GM21737 (cell line): ENCODE measurements at regions not wholly inside any gene's neighbourhood (a gene's known extent, or its start where the extent isn't known, plus 50 kb on each side); places are given as distances from the start of the nearest gene placed in this dataset.

Source experiments
- ATAC-seq: cut with Tn5 transposase; IDR thresholded peaks from one replicate; pipeline ENCODE4 v1.9.1; 2021; ENCODE audit warnings: mild to moderate bottlenecking, moderate library complexity; ENCODE audit not compliant: unreplicated experiment

GRCh38 chr6:40726853-40727252 is 139.7 kb upstream of the LRFN2 start:
- ATAC-seq = no peak

DNA sequence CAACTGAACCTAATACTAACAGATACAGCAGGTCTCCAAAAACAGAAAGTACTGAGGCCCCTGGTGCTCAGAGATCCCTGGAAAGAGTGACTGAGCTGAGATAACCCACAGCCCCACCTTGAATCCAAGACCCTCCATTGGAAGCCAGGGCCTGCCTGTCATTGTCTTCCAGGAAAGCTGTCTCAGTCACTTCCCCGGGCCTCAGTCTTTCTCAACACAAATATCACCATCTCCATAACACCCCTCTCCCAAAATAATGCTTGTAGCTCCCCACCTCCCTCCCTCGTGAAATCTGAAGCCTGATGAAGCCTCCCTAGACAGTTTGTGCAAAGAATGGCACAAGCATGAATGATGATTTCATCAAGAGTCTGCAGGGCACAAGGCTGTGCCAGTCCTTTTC is 138.2 kb upstream of the LRFN2 start:
- ATAC-seq = no peak

DNA sequence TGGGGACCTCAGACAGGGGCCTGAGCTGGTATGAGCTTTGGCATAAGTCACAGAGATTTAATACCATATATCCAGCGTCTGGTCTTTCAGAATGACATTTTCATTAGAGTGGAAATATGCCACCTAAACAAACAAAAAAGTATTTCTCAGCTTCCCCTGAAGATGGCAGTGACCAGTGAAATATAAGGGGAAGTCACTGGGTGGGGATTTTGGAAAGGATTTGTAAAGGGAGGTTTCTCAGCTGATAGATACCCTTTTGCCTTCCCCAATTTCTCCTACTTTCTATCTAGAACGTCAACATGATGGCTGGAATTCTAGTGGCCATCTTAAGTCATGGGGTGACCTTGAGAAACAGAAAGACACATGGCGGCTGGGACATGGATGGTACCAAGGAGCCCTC is 137.7 kb upstream of the LRFN2 start:
- no peak for ATAC-seq

GRCh38 chr6:40723967-40724366 is 136.8 kb upstream of the LRFN2 start:
- ATAC-seq = no peak

DNA sequence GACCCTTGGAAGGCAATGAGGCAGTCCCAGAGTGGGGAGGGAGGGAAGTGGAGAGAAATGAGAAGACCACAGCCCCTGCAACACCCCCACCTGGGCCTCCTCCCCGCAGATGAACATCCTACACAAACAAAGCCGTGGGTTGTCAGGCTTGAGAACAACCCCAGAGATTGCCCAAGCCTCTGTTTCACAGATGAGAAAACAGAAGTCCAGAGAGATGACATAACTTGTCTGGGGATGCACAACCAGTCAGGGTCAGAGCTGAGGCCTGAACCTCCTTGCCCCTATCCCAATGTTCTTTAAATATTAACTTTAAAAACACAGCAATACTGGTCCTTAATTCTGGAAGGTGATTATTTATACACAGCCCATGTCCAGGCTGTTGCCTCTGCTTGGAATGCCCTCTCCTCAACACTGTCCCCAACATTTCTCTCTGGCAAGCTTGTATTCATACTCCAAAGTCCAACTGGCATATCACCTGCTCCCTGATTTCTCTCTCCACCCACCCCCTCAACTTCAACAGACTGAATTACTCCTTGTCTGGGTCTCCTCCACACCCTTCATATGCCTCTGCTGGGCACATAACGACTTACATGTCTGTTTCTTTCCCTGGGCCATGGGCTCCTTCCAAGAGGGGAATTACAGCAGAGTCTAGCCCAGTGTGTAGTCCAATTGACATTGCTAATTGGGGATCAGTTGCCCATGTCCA is 135.5 kb upstream of the LRFN2 start:
- ATAC-seq = no peak

DNA sequence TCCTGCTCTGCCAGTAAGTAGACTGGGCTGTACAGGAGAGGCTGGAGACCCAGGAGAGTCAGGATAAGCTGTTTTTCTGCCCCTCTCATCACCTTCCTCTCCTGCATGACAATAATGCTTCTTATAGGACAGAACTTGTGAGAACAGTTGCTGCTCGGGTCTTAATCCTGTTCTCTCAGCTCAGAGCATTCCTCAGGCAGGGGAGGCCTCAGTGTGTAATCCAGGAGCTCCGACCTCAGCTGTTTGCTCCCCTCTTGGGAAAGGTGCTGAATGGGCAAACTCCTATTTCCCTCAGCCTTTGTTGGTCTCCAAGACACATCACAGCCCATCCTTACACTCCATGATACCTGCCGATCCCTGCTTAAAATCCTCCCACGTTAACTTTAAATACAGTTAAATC is 134.9 kb upstream of the LRFN2 start:
- no peak for ATAC-seq

DNA sequence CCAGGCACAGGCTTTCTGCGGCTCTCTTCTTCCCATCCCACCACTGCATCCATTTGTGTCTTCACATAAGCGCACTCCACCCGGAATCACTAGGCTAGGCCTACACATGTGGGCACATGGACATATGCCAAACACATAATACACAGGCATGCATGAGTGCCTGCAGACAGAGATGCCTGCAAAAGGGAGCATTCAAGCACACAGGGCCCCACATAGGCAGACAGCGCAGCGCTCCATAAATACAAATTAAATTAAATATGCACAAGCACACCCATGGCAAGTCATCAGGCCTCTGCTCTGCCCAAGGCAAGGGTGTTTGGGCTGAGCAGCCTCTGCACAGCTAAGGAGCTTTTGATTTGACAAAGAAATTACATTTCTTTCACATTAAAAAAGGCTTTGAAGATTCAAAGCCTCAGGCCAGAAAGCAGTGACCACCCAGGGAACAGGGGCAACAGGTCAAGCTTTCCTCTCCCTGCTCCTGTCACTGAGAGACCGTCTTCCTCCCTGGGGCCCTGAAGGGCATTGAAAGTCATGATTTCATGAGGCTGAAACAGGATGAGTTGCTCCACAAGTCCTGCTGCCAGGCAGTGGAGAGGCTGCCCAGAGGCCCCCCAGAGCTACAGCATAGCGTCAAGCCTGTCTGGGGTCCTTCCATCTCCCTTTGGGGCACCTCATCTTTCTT is 134.2 kb upstream of the LRFN2 start:
- no peak for ATAC-seq

- ATAC-seq = no peak
Measured at GRCh38 chr6:40720375-40720748, 133.2 kb upstream of the LRFN2 start.

GRCh38 chr6:40719671-40720374 is 132.7 kb upstream of the LRFN2 start:
- ATAC-seq = peak; percentile 72

GRCh38 chr6:40718401-40718800 is 131.2 kb upstream of the LRFN2 start:
- ATAC-seq = no peak

- ATAC-seq = no peak
Measured at GRCh38 chr6:40717411-40718057, 130.4 kb upstream of the LRFN2 start.

- no peak for ATAC-seq
Measured at GRCh38 chr6:40715570-40716403, 128.6 kb upstream of the LRFN2 start.

- ATAC-seq = no peak
Measured at GRCh38 chr6:40714576-40715564, 127.7 kb upstream of the LRFN2 start.

- ATAC-seq = no peak
Measured at GRCh38 chr6:40714143-40714542, 127.0 kb upstream of the LRFN2 start.

GRCh38 chr6:40713002-40713719 is 126.0 kb upstream of the LRFN2 start:
- ATAC-seq = no peak

DNA sequence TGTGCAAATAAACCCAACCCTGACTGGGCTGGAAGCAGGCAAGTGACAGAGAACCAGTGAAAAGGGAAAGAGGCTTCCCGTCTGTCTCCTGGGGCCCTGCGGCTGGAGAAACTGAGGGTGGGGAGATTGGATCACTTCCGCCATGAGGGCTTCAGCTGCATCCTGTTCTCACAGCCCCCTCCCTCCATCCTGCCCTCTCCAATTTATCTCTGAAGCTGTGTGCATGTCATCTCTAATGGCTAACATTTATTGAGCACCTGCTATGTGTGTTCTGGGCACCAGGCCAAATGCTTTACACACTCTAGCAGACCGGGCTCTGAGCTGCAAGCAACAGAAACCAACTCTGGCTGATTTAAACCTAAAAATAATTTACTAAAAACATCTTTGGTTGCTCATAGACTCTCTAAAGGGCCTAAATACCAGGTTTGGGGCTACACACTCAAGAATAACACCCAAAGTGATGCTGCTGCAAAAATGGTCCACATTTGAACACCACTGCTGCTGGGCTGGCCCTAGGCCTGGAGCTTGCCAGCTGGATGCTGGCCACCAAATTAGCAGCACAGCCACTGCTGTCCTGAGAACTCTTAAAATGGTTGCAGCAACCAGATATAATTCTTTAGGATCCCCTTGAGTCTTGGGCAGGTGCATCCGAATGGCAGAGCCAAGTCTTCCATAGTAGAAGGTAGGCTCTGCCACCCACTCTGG is 123.6 kb upstream of the LRFN2 start:
- no peak for ATAC-seq

DNA sequence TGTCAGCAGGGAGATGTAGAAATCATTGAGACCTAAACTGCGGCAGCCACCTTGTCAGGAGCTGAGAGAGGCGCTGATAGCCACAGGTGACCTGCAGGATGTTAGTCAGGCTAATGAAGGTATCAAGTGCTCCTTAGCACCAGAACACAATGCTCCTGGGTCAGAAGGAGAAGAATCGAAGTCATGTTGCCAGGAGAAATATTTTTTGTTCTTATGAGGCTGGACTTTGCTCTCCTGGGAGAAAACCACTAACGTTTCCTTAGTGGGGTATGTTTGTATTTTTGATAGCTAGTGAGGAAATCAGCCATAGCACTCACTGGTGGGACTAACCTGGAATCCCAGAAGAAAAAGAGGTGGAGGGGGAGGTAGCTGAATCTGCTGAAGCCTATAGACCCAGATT is 120.9 kb upstream of the LRFN2 start:
- ATAC-seq = no peak

- no peak for ATAC-seq
Measured at GRCh38 chr6:40706178-40706577, 119.0 kb upstream of the LRFN2 start.
